NCI-H526 treated with DMSO at 0.1 percent for 48 hours (cell line): ENCODE measurements at regions not wholly inside any gene's neighbourhood (a gene's known extent, or its start where the extent isn't known, plus 50 kb on each side); places are given as distances from the start of the nearest gene placed in this dataset.
"Not testable (repeated sequence)": the region's sequence is repeated elsewhere in the genome, so short reads cannot be mapped to it uniquely, and the experiment has no call there.

Source experiments
- DNase-seq: peaks from one replicate; lab custom pipeline; 2025; lab: John Stamatoyannopoulos, UW

GRCh38 chr4:81314897-81315470 is 100.0 kb upstream of the PRKG2 start:
- DNase-seq, result no peak

- no peak for DNase-seq
Observed at GRCh38 chr4:81314196-81314896, 99.3 kb upstream of the PRKG2 start.

DNA sequence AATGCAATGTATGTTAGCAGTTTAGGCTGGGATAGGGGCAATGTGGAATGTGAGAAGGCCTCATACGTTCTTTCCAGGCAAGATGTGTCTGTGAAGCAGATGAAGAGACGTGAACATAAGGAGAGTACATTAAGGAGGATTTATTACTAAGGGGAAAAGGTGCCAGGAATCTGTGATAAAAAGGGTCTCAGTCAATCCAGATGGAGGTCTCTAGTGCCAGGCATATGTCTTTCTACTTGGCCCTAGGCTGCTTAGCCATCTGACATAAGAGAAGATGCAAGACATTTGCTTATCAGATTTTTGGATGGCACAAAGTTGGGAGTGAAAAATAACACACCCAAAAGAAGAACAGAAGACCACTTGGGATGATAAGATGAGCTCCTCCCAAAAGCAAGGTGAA is 93.0 kb upstream of the PRKG2 start:
- DNase-seq, result no peak

DNA sequence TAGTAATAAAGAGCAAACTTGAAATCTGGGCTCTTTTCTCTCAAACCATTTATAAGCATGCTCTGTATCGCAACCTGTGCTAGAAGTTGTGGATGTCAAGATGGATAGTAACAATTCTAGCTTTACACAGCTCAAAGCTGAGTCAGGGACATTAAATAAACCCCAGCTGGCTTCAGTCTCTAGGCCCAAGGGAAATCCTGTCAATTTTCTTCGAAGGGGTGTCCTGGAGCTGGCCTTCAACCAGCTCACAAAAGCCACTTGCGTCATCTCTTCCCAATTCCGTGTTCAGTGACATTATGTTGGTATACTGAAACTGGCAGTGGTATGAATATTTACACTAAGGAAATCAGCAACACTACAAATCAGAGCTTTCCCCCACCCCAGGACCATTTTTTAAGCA is 89.8 kb upstream of the PRKG2 start:
- DNase-seq, result no peak

DNA sequence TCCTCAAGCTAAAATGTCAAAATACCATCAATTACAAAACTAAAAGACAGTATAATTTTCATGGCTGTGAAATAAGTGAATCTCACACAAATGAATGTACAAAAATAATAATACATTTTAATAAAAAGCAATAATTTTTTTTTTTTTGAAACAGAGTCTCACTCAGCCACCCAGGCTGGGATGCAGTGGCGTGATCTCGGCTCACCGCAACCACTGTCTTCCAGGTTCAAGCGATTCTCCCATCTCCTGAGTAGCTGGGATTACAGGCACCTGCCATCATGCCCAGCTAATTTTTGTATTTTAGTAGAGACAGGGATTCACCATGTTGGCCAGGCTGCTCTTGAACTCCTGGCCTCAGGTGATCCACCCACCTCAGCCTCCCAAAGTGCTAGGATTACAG is 85.3 kb upstream of the PRKG2 start:
- DNase-seq, result not testable (repeated sequence)

- no peak for DNase-seq
Observed at GRCh38 chr4:81290813-81291212, 75.8 kb upstream of the PRKG2 start.

DNA sequence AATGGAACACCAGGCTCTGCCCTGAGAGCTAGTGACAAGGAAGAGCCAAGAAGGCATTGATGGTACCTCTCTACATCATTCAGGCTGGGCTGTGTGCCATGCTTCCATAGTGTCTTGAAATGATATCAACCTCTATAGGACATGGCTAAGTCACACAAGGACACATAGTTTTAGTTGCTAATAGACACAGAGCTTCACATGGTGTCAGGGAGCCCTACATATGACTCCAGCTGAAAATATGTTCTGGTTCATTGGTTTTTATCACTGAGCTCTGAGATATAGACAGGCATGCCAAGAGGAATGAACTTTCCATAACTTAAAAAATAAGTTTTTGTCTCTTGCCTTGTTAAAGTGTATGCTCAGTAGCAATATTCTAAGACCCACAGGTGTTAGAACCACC is 72.1 kb upstream of the PRKG2 start:
- no peak for DNase-seq

- DNase-seq, result no peak
Observed at GRCh38 chr4:81282131-81282530, 67.1 kb upstream of the PRKG2 start.

DNA sequence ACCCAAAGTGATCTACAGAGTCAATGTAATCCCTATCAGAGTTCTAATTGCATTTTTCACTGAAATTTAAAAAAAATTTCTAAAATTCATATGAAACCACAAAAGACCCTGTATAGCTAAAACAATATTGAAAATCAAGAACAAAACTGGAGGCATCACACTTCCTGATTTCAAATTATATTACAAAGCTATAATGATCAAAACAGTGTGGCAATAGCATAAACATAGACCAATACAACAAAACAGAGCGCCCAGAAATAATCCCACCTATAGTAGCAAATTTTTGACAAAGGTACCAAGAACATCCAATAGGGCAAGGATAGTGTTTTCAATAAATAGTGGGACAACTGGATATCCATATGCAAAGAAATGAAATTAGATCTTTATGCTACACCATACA is 59.4 kb upstream of the PRKG2 start:
- no peak for DNase-seq

- no peak for DNase-seq
Observed at GRCh38 chr4:81272671-81273070, 57.6 kb upstream of the PRKG2 start.
